ENCODE measurements at regions not wholly inside any gene's neighbourhood (a gene's known extent, or its start where the extent isn't known, plus 50 kb on each side); places are given as distances from the start of the nearest gene placed in this dataset.

DNA sequence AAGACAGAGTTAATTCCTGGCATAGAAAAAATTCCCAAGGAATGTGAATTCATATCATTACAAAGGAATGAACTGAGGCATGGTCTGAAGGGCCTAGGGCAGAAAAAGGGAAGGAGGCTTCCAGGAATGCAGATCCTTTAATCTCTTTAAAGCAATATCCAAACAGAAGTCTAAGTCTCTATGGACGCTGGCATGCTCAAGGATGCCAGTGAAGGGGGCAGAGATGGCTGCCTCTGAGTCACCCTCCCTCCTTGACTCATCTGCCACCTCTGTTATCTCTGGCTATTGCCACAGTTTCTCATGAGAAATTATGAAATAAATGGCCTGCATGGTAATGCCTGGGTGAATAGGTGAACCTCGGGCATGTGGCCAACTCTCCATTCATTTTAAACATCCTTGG, 96.3 kb upstream of the BCL6 start:
- no peak for TF ChIP-seq CTCF (IDR thresholded peaks at IDR 0.05 in 4 of 5, conservative IDR thresholded peaks at IDR 0.05 in 1 of 5)
- no peak for TF ChIP-seq POLR2A (IDR thresholded peaks at IDR 0.05)

All from gastrocnemius medialis (tissue), 4 donors.